GM12864 (cell line): ENCODE measurements at regions not wholly inside any gene's neighbourhood (a gene's known extent, or its start where the extent isn't known, plus 50 kb on each side); places are given as distances from the start of the nearest gene placed in this dataset.
"Not testable (repeated sequence)": the region's sequence is repeated elsewhere in the genome, so short reads cannot be mapped to it uniquely, and the experiment has no call there.

Experiments used
- DNase-seq: peaks from one replicate; pipeline ENCODE4 v3.0.0-alpha.2; 2011; ENCODE audit warnings: low read depth
- H3K4me3 ChIP-seq: 2 replicates; pipeline ENCODE4 v1.5.1; 2011; ENCODE audit warnings: mild to moderate bottlenecking, low read depth, low read length, control low read depth
- TF ChIP-seq, protein P1 (sequence below): IDR thresholded peaks from 2 replicates; pipeline ENCODE4 v1.5.1; 2011; ENCODE audit warnings: low read depth, mild to moderate bottlenecking, moderate library complexity, low read length, control low read depth, inconsistent platforms; ENCODE audit errors: missing control alignments

DNA sequence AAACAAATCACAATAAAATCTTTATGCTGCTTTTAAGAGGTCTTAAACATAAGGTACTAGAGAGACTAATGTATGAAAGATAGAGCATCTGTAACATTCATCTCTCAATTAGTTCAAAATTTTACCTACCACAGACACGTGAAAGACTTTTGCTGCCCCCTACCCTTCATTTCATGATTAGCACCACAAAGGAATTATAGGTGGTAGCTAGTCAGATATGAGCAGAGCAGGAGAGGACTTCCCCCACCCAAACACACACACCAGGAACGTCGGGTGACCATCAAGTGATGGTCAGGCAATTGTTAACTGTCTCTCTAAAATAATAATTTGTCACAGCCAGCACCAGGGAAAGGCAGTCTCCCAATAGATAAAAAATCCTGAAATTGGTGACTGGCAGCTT lies 1531.7 kb upstream of the SPRY2 start:
- no peak for DNase-seq
- TF ChIP-seq, protein P1, sequence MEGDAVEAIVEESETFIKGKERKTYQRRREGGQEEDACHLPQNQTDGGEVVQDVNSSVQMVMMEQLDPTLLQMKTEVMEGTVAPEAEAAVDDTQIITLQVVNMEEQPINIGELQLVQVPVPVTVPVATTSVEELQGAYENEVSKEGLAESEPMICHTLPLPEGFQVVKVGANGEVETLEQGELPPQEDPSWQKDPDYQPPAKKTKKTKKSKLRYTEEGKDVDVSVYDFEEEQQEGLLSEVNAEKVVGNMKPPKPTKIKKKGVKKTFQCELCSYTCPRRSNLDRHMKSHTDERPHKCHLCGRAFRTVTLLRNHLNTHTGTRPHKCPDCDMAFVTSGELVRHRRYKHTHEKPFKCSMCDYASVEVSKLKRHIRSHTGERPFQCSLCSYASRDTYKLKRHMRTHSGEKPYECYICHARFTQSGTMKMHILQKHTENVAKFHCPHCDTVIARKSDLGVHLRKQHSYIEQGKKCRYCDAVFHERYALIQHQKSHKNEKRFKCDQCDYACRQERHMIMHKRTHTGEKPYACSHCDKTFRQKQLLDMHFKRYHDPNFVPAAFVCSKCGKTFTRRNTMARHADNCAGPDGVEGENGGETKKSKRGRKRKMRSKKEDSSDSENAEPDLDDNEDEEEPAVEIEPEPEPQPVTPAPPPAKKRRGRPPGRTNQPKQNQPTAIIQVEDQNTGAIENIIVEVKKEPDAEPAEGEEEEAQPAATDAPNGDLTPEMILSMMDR = no peak
- H3K4me3 ChIP-seq = no peak overlapping the region

DNA sequence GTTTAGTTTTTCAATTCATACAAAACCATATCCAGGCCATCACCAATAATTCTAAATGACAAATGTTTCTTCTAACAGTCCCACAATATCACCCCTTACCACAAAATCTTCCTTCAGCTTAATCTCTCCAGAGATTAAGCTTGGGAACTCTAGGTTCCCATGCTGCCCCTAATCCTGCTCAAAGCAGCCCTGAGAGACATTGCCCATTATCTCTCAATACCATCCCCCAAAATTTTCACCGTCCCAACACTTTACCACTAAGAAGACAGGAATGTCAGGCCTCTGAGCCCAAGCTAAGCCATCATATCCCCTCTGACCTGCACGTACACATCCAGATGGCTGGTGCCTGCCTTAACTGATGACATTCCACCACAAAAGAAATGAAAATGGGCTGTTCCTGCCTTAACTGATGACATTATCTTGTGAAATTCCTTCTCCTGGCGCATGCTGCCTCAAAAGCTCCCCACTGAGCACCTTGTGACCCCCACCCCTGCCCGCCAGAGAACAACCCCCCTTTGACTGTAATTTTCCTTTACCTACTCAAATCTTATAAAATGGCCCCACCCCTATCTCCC lies 1530.9 kb upstream of the SPRY2 start:
- not testable (repeated sequence) for DNase-seq, H3K4me3 ChIP-seq

DNA sequence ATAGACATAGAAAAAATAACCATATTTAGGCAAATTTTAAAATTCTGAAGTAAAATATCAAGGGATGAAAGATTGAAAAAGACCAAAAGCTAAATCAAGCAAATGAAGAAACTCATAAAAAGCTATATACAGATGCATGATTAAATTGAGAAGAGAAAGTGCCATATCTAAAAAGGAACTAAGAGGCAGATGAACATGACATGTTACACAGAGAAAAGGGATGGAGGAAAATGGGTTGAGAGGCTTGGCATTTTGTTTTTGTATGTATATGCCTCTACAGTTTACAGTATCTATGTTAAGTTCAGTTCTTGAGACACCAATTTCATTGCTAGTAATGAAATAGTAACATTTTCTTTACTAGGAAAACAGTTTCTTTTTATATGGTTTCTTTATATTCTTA lies 1507.4 kb upstream of the SPRY2 start:
- DNase-seq = no peak
- no peak overlapping the region for H3K4me3 ChIP-seq
- TF ChIP-seq, protein P1 = no peak

DNA sequence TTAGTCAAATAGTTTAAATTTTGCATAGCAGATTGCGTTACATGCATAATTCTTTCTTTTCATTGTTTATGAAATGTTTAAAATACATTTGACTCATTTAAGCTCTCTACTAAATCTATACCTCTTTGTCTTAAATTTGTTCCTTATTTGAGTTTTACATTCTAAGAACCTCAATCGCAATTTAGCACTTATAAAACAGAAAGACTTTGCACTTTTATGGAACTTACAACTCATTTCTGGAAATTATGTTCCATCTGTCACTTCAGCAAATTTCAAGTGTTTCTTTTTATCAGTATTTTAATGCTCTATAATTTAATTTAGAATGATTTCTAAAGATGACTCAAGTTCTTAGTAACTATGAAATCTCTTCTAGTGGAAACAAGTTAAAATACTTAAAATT lies 1505.8 kb upstream of the SPRY2 start:
- TF ChIP-seq, protein P1 = no peak
- DNase-seq = no peak
- H3K4me3 ChIP-seq = no peak overlapping the region

DNA sequence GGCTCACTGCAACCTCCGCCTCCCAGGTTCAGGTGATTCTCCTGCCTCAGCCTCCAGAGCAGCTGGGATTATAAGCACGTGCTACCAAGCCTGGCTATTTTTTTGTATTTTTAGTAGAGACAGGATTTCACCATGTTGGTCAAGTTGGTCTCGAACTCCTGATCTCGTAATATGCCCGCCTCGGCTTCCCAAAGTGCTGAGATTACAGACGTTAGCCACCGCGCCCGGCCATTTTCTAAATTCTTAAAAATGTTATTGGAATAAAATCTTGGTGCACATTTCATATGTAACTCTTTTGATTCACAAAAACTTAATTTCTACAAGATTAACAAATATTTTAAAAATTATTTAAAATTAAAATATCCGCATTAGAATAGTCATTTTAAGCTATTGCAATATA lies 1480.3 kb upstream of the SPRY2 start:
- TF ChIP-seq, protein P1 = no peak

DNA sequence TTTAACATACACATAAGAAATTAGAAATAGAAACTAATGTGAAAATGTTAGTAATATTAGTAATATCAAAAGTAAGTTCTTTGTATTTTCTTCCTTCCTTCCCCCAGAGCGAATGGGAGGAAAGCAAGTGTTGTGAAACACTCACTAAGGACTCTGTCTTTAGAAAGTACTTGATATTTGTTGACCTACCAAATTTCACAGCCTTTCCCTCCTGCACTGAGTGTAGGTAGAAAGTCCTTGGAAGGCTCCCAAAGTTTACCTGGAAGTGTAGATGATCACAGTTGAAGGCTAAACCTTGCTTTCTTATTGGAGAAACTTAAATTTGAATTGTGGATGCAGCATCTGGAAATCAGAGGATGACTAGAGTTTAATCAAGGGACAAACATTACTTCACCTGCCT lies 1459.5 kb upstream of the SPRY2 start:
- no peak for DNase-seq
- no peak overlapping the region for H3K4me3 ChIP-seq
- TF ChIP-seq, protein P1 = no peak

More for the DNA sequence above, 1480.3 kb upstream of the SPRY2 start:
- DNase-seq = no peak
- H3K4me3 ChIP-seq = no peak overlapping the region

DNA sequence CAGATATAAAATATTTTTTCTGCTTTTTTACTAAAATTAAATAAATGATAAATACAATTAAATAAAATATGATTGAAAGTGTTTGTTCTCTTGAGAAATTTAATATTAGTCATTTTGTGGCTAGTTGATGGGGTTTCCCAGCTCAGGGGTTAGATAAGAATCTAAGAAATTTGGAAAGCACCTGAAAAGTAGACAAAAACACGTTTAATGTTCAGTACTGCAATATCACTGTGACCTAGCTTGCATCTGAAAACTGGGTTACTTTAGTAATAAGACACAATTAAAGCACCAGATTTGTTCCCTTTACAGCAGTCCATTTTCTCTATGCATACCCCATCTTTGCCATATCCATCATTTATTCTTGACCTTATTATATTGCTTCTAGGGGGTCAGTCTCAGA lies 1454.8 kb upstream of the SPRY2 start:
- DNase-seq = no peak
- no peak overlapping the region for H3K4me3 ChIP-seq
- TF ChIP-seq, protein P1 = no peak
